Osteoblast (primary cell): ENCODE measurements at regions not wholly inside any gene's neighbourhood (a gene's known extent, or its start where the extent isn't known, plus 50 kb on each side); places are given as distances from the start of the nearest gene placed in this dataset.
A peak's percentile ranks its signal among the peaks of the same experiment; 100 is the strongest.

Experiments used
- DNase-seq: peaks from one replicate; pipeline ENCODE4 v3.0.0; 2011; ENCODE audit warnings: low spot score, mixed read lengths; ENCODE audit not compliant: insufficient read length; ENCODE audit errors: missing footprints
- H2AFZ ChIP-seq: 2 replicates; pipeline ENCODE4 v1.6.0; 2011; ENCODE audit warnings: mild to moderate bottlenecking, low read length
- H3K27ac ChIP-seq: 2 replicates; pipeline ENCODE4 v1.5.1; 2011; ENCODE audit warnings: mild to moderate bottlenecking, low read depth, low read length, moderate library complexity
- H3K27me3 ChIP-seq: 2 replicates; pipeline ENCODE4 v1.6.0; 2012; ENCODE audit warnings: mild to moderate bottlenecking, control low read depth, inconsistent platforms, low read length, moderate library complexity; ENCODE audit not compliant: insufficient read depth
- H3K36me3 ChIP-seq: 2 replicates; pipeline ENCODE4 v1.5.1; 2011; ENCODE audit warnings: mild to moderate bottlenecking, low read length, control low read depth, moderate library complexity; ENCODE audit not compliant: insufficient read depth
- H3K4me1 ChIP-seq: 2 replicates; pipeline ENCODE4 v1.5.1; 2011; ENCODE audit warnings: mild to moderate bottlenecking, low read length, control low read depth, moderate library complexity; ENCODE audit not compliant: insufficient read depth
- H3K4me2 ChIP-seq: 2 replicates; pipeline ENCODE4 v1.6.0; 2011; ENCODE audit warnings: mild to moderate bottlenecking, low read length; ENCODE audit not compliant: insufficient read depth
- H3K4me3 ChIP-seq: fragments of 200-600 bp; sonication (generic); 3 replicates; pipeline ENCODE4 v1.5.1; 2012; ENCODE audit warnings: mild to moderate bottlenecking, low read length, inconsistent platforms; ENCODE audit not compliant: insufficient read depth
- H3K79me2 ChIP-seq: 2 replicates; pipeline ENCODE4 v1.6.0; 2012; ENCODE audit warnings: mild to moderate bottlenecking, low read length, control low read depth, inconsistent platforms; ENCODE audit not compliant: insufficient read depth
- H3K9me3 ChIP-seq: 2 replicates; pipeline ENCODE4 v1.5.1; 2011; ENCODE audit warnings: low read depth, low read length, control low read depth
- H4K20me1 ChIP-seq: 2 replicates; pipeline ENCODE4 v1.6.0; 2012; ENCODE audit warnings: mild to moderate bottlenecking, low read length, control low read depth; ENCODE audit not compliant: insufficient read depth
- CTCF ChIP-seq: IDR thresholded peaks from 2 replicates; pipeline ENCODE4 v1.5.1; 2011; ENCODE audit warnings: mild to moderate bottlenecking, low read depth, low read length, moderate library complexity; ENCODE audit errors: extremely low read depth

- Histone ChIP-seq H3K27ac (no peak overlapping the region), H3K4me1 (peaks cover 4% of the 10 kb centered on the region), H2AFZ (peak overlapping the region; percentile 17), H4K20me1 (no peaks in the 10 kb centered on the region), H3K27me3 (no peaks in the 10 kb centered on the region), H3K4me2 (peak overlapping the region; percentile 7), H3K9me3 (no peaks in the 10 kb centered on the region), H3K4me3 (no peak overlapping the region), H3K36me3 (no peaks in the 10 kb centered on the region), H3K79me2 (no peaks in the 10 kb centered on the region)
- no peak for DNase-seq
- TF ChIP-seq CTCF = no peak
These were observed 65.6 kb upstream of the KCTD3 start for GRCh38 chr1:215501496-215501895.

- peaks cover 4% of the 10 kb centered on the region for H3K4me1 ChIP-seq
- no peaks in the 10 kb centered on the region for H3K79me2 ChIP-seq
- no peaks in the 10 kb centered on the region for H4K20me1 ChIP-seq
- H2AFZ ChIP-seq = peak overlapping the region; percentile 17
- TF ChIP-seq CTCF = no peak
- H3K36me3 ChIP-seq = no peaks in the 10 kb centered on the region
- no peaks in the 10 kb centered on the region for H3K9me3 ChIP-seq
- no peak for DNase-seq
- no peaks in the 10 kb centered on the region for H3K27me3 ChIP-seq
- no peak overlapping the region for H3K27ac ChIP-seq
- H3K4me2 ChIP-seq = no peak overlapping the region
- no peak overlapping the region for H3K4me3 ChIP-seq
These were observed 65.0 kb upstream of the KCTD3 start for GRCh38 chr1:215502081-215502480.

GRCh38 chr1:215507119-215507518 lies 60.0 kb upstream of the KCTD3 start:
- no peak for DNase-seq
- no peaks in the 10 kb centered on the region for H3K27me3 ChIP-seq

GRCh38 chr1:215508311-215508710 lies 58.8 kb upstream of the KCTD3 start:
- H2AFZ ChIP-seq = no peak overlapping the region
- no peak for TF ChIP-seq CTCF
- H3K4me2 ChIP-seq = no peak overlapping the region
- H3K79me2 ChIP-seq = no peaks in the 10 kb centered on the region
- no peaks in the 10 kb centered on the region for H3K9me3 ChIP-seq
- H4K20me1 ChIP-seq = no peaks in the 10 kb centered on the region
- no peaks in the 10 kb centered on the region for H3K36me3 ChIP-seq
- H3K4me3 ChIP-seq = no peak overlapping the region
- no peak for DNase-seq
- H3K27me3 ChIP-seq = no peaks in the 10 kb centered on the region
- H3K4me1 ChIP-seq = no peaks in the 10 kb centered on the region
- no peak overlapping the region for H3K27ac ChIP-seq

More at GRCh38 chr1:215507119-215507518, 60.0 kb upstream of the KCTD3 start:
- Histone ChIP-seq H3K4me2 (no peak overlapping the region), H3K4me1 (no peaks in the 10 kb centered on the region), H3K4me3 (no peak overlapping the region), H3K9me3 (no peaks in the 10 kb centered on the region), H3K36me3 (no peaks in the 10 kb centered on the region), H3K79me2 (no peaks in the 10 kb centered on the region), H3K27ac (no peak overlapping the region), H2AFZ (no peak overlapping the region), H4K20me1 (no peaks in the 10 kb centered on the region)
- no peak for TF ChIP-seq CTCF
